Right atrium auricular region (tissue), 2 donors: ENCODE measurements at regions not wholly inside any gene's neighbourhood (a gene's known extent, or its start where the extent isn't known, plus 50 kb on each side); places are given as distances from the start of the nearest gene placed in this dataset.

Experiments
- DNase-seq: peaks from one replicate; pipeline ENCODE4 v3.0.0-alpha.2; 2019; ENCODE audit warnings: low spot score
- H3K27ac ChIP-seq, 2 donors: fragments of 200-600 bp; sonication (generic); 1 replicate in 1 of 2; 2 replicates in 1 of 2; pipeline ENCODE4 v1.5.1; 2016 to 2019
- H3K27me3 ChIP-seq, 2 donors: fragments of 200-600 bp; sonication (generic); one replicate each; pipeline versions ENCODE4 v1.5.1 to v1.6.0; 2017 to 2019
- H3K36me3 ChIP-seq: fragments of 200-600 bp; sonication (generic); one replicate; pipeline ENCODE4 v1.5.1; 2016
- H3K4me1 ChIP-seq, 2 donors: fragments of 200-600 bp; sonication (generic); one replicate each; pipeline versions ENCODE4 v1.5.1 to v1.6.0; 2017 to 2019
- H3K4me3 ChIP-seq, 2 donors: fragments of 200-600 bp; sonication (generic); 1 replicate in 1 of 2; 2 replicates in 1 of 2; pipeline ENCODE4 v1.5.1; 2017 to 2019; ENCODE audit warnings: mild to moderate bottlenecking in 1 of 2, moderate library complexity in 1 of 2
- H3K9me3 ChIP-seq, 2 donors: fragments of 200-600 bp; sonication (generic); one replicate each; pipeline ENCODE4 v1.5.1; 2019
- TF ChIP-seq, protein P1 (sequence below), 2 donors: fragments of 200-600 bp; sonication (generic); IDR thresholded peaks; one replicate each; pipeline ENCODE4 v1.5.1; 2019; ENCODE audit warnings: antibody characterized with exemption in 2 of 2

- no peak overlapping the region for H3K4me3 ChIP-seq
- H3K27ac ChIP-seq, result peak overlapping the region; percentile 25 to 51
- peaks cover 0 to 6% of the 10 kb centered on the region in 2 donors for H3K4me1 ChIP-seq
- H3K9me3 ChIP-seq, result no peaks in the 10 kb centered on the region
- H3K27me3 ChIP-seq, result no peaks in the 10 kb centered on the region
- no peaks in the 10 kb centered on the region for H3K36me3 ChIP-seq
- TF ChIP-seq, protein P1, sequence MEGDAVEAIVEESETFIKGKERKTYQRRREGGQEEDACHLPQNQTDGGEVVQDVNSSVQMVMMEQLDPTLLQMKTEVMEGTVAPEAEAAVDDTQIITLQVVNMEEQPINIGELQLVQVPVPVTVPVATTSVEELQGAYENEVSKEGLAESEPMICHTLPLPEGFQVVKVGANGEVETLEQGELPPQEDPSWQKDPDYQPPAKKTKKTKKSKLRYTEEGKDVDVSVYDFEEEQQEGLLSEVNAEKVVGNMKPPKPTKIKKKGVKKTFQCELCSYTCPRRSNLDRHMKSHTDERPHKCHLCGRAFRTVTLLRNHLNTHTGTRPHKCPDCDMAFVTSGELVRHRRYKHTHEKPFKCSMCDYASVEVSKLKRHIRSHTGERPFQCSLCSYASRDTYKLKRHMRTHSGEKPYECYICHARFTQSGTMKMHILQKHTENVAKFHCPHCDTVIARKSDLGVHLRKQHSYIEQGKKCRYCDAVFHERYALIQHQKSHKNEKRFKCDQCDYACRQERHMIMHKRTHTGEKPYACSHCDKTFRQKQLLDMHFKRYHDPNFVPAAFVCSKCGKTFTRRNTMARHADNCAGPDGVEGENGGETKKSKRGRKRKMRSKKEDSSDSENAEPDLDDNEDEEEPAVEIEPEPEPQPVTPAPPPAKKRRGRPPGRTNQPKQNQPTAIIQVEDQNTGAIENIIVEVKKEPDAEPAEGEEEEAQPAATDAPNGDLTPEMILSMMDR (IDR thresholded peaks at IDR 0.05), result no peak
- no peak for DNase-seq
Measured at GRCh38 chr1:172746091-172746949, 87.4 kb downstream of the FASLG start.

DNA sequence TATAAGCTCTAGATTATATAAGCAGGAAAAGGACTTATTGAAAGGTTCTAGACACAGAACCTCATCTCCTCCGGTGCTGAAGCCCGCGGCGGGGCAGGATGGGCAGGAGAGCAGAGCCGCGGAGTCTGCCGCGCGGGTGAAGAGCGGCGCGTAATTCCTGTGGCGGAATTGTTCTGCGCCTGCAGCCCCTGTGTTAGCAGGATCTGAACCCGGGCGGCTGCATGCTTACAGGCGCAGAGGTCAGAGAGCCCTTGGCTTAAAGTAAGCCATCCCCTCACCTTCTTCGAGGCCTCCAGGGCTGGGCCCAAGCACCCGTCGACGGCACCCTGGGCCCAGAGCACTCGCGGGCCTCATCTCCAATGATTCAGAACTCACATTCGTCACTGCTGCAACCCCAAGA is 89.3 kb downstream of the FASLG start:
- TF ChIP-seq, protein P1 (IDR thresholded peaks at IDR 0.05), result no peak
- no peaks in the 10 kb centered on the region for H3K27me3 ChIP-seq
- DNase-seq, result no peak

DNA sequence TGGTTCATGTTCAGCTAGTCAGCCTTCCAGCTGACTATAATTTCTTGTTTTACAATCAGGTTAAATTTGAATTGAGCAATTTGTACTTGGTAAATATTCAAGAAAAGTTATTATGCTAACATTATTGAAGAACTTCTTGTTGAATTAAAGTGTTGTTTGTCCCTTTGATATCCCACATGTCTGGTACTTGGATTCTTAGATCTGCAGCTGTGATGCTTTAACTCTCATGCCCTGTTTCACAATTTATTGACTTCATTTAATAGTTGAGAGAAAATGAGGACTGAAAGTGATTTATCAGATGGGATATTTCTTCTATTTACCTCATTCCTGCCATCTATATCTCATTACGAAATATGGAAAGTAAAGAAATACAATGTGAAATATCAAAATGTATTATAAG is 92.8 kb downstream of the FASLG start:
- H3K4me3 ChIP-seq, result no peak overlapping the region
- TF ChIP-seq, protein P1 (IDR thresholded peaks at IDR 0.05), result no peak
- H3K27me3 ChIP-seq, result no peaks in the 10 kb centered on the region
- no peaks in the 10 kb centered on the region for H3K4me1 ChIP-seq
- no peak for DNase-seq
- no peak overlapping the region for H3K27ac ChIP-seq
- no peaks in the 10 kb centered on the region for H3K9me3 ChIP-seq
- no peaks in the 10 kb centered on the region for H3K36me3 ChIP-seq

More for the DNA sequence above, 89.3 kb downstream of the FASLG start:
- H3K9me3 ChIP-seq, result no peaks in the 10 kb centered on the region
- no peaks in the 10 kb centered on the region for H3K36me3 ChIP-seq
- no peak overlapping the region for H3K4me3 ChIP-seq
- no peak overlapping the region for H3K27ac ChIP-seq
- H3K4me1 ChIP-seq, result peaks cover 0 to 6% of the 10 kb centered on the region in 2 donors

DNA sequence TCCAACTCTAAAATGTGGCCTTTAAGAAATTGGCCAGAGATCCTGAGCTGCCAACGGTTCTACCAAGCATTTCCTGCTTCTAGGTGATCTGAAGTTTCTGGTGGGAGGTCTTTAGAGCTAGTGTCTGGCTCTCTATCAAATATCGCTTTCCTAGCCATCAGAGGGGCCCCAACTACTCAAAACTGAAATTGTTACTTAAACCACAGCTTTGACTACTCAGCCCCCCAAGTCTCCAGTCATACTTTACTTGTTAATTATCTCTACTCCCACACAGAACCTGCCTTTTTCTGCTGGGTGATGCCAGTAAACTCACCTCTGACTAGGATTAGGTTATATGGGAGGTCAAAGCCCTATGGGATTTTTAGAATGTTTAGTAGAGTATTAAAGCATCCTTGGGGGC is 95.1 kb downstream of the FASLG start:
- no peak overlapping the region for H3K4me3 ChIP-seq
- no peaks in the 10 kb centered on the region for H3K9me3 ChIP-seq
- no peak for DNase-seq
- no peaks in the 10 kb centered on the region for H3K27me3 ChIP-seq
- TF ChIP-seq, protein P1 (IDR thresholded peaks at IDR 0.05), result no peak
- no peaks in the 10 kb centered on the region for H3K4me1 ChIP-seq
- no peak overlapping the region for H3K27ac ChIP-seq
- no peaks in the 10 kb centered on the region for H3K36me3 ChIP-seq

- TF ChIP-seq, protein P1 (IDR thresholded peaks at IDR 0.05), result no peak
- no peaks in the 10 kb centered on the region for H3K9me3 ChIP-seq
- no peaks in the 10 kb centered on the region for H3K36me3 ChIP-seq
Measured at GRCh38 chr1:172754609-172755008, 95.7 kb downstream of the FASLG start.

More at GRCh38 chr1:172754609-172755008, 95.7 kb downstream of the FASLG start:
- H3K4me3 ChIP-seq, result no peak overlapping the region
- no peaks in the 10 kb centered on the region for H3K4me1 ChIP-seq
- H3K27me3 ChIP-seq, result no peaks in the 10 kb centered on the region
- no peak for DNase-seq
- H3K27ac ChIP-seq, result no peak overlapping the region
